A549 (cell line): ENCODE measurements at regions not wholly inside any gene's neighbourhood (a gene's known extent, or its start where the extent isn't known, plus 50 kb on each side); places are given as distances from the start of the nearest gene placed in this dataset.

Experiments
- ATAC-seq, 2 experiments: fragments of 200-7000 bp in 1 of 2; fragments of >200 bp in 1 of 2; cut with Nextera tagmentation in 1 of 2; cut with Tn5 transposase in 1 of 2; 3 replicates each; pipeline versions ENCODE4 v1.8.0 to v1.9.1; 2018 to 2020; ENCODE audit warnings: mild to moderate bottlenecking in 1 of 2, moderate library complexity in 1 of 2
- CTCF ChIA-PET: fragments of 300-600 bp; sonication (Branson Sonifier 250); formaldehyde crosslinking; extraction: SDS; loops from one replicate; lab custom pipeline; 2021; ENCODE audit warnings: antibody characterized with exemption, inconsistent platforms; lab: Yijun Ruan, JAX
- POLR2A ChIA-PET: fragments of 350-600 bp; formaldehyde crosslinking; extraction: SDS; loops from one replicate; lab custom pipeline; 2021; ENCODE audit warnings: antibody characterized with exemption, inconsistent platforms; lab: Yijun Ruan, JAX
- DNase-seq, 2 experiments: peaks; one replicate each; pipeline versions ENCODE4 v3.0.0 to v3.0.0-alpha.2; 2011 to 2016; ENCODE audit warnings: low read depth in 1 of 2, low spot score in 1 of 2
- FAIRE-seq: peaks from 2 replicates; lab custom pipeline; 2011; peaks lifted over from hg19 to GRCh38; lab: Jason Lieb, UNC
- H3K27ac ChIP-seq, 2 experiments: fragments of >200 bp; sonication (Bioruptor Twin); formaldehyde crosslinking; 3 replicates each; pipeline ENCODE4 v1.5.1; 2016 to 2017
- H3K4me1 ChIP-seq: fragments of >200 bp; sonication (Bioruptor Twin); formaldehyde crosslinking; 3 replicates; pipeline ENCODE4 v1.6.1; 2016
- H3K4me2 ChIP-seq: fragments of >200 bp; sonication (Bioruptor Twin); formaldehyde crosslinking; 3 replicates; pipeline ENCODE4 v1.6.1; 2016
- H3K4me3 ChIP-seq: fragments of >200 bp; sonication (Bioruptor Twin); formaldehyde crosslinking; 3 replicates; pipeline ENCODE4 v1.5.1; 2016
- H3K9me3 ChIP-seq: fragments of >200 bp; sonication (Bioruptor Twin); formaldehyde crosslinking; 3 replicates; pipeline ENCODE4 v1.6.1; 2016
- ATOH8 ChIP-seq: fragments of 250-450 bp; sonication (Bioruptor Pico); IDR thresholded peaks from 2 replicates; pipeline ENCODE4 v1.5.0; 2020; ENCODE audit warnings: low read depth, mild to moderate bottlenecking, moderate library complexity
- BCL3 ChIP-seq: fragments of >200 bp; sonication (Bioruptor Twin); formaldehyde crosslinking; IDR thresholded peaks from 3 replicates; pipeline ENCODE4 v1.6.1; 2016
- CBX2 ChIP-seq: fragments of 200-600 bp; sonication (generic); IDR thresholded peaks from 2 replicates; pipeline ENCODE4 v1.6.1; 2016; ENCODE audit warnings: low read depth, mild to moderate bottlenecking, borderline replicate concordance
- CBX8 ChIP-seq: fragments of 200-600 bp; sonication (generic); IDR thresholded peaks from 2 replicates; pipeline ENCODE4 v1.6.1; 2016
- CEBPB ChIP-seq, 2 experiments: fragments of >200 bp in 1 of 2; sonication (Bioruptor Twin) in 1 of 2; formaldehyde crosslinking in 1 of 2; IDR thresholded peaks; 2 replicates each; pipeline ENCODE4 v1.6.1; 2012 to 2016
- CHD2 ChIP-seq: fragments of 150-350 bp; IDR thresholded peaks from 2 replicates; pipeline ENCODE4 v1.6.1; 2014; ENCODE audit warnings: low read length; ENCODE audit not compliant: partially characterized antibody
- CHD4 ChIP-seq: fragments of 200-600 bp; sonication (generic); IDR thresholded peaks from 2 replicates; pipeline ENCODE4 v1.6.1; 2016; ENCODE audit warnings: antibody characterized with exemption, mild to moderate bottlenecking, borderline replicate concordance
- CTCF ChIP-seq: fragments of >200 bp; sonication (Bioruptor Twin); formaldehyde crosslinking; IDR thresholded peaks from 3 replicates; pipeline ENCODE4 v1.5.1; 2016
- E2F6 ChIP-seq: IDR thresholded peaks from 2 replicates; pipeline ENCODE4 v1.6.1; 2012; ENCODE audit warnings: low read depth, borderline replicate concordance
- EHF ChIP-seq: fragments of 250-450 bp; sonication (Bioruptor Pico); IDR thresholded peaks from 2 replicates; pipeline ENCODE4 v1.5.0; 2020; ENCODE audit warnings: mild to moderate bottlenecking
- ELK1 ChIP-seq: fragments of 150-350 bp; IDR thresholded peaks from 2 replicates; pipeline ENCODE4 v1.6.1; 2014; ENCODE audit warnings: low read depth, mild to moderate bottlenecking, low read length
- FOSB ChIP-seq: fragments of 250-450 bp; sonication (Bioruptor Pico); IDR thresholded peaks from 2 replicates; pipeline ENCODE4 v1.5.0; 2020; ENCODE audit warnings: mild to moderate bottlenecking, moderate library complexity
- FOSL2 ChIP-seq, 2 experiments: fragments of 450-650 bp in 1 of 2; fragments of >200 bp in 1 of 2; sonication (Bioruptor Twin) in 1 of 2; formaldehyde crosslinking; IDR thresholded peaks; 2 replicates each; pipeline versions ENCODE4 v1.5.0 to v1.6.1; 2016 to 2020; ENCODE audit warnings: mild to moderate bottlenecking in 1 of 2, moderate library complexity in 1 of 2
- FOXS1 ChIP-seq: fragments of 250-450 bp; sonication (Bioruptor Pico); IDR thresholded peaks from 2 replicates; pipeline ENCODE4 v1.5.0; 2020; ENCODE audit warnings: mild to moderate bottlenecking, moderate library complexity
- HEYL ChIP-seq: fragments of 250-450 bp; sonication (Bioruptor Pico); IDR thresholded peaks from 2 replicates; pipeline ENCODE4 v1.8.0; 2021; ENCODE audit warnings: mild to moderate bottlenecking, moderate library complexity
- HOXA7 ChIP-seq: fragments of 250-450 bp; sonication (Bioruptor Pico); IDR thresholded peaks from 2 replicates; pipeline ENCODE4 v1.5.0; 2020; ENCODE audit warnings: mild to moderate bottlenecking, moderate library complexity
- HOXB5 ChIP-seq: fragments of 250-450 bp; sonication (Bioruptor Pico); IDR thresholded peaks from 2 replicates; pipeline ENCODE4 v1.5.0; 2020; ENCODE audit warnings: mild to moderate bottlenecking, moderate library complexity
- JUNB ChIP-seq: fragments of >200 bp; sonication (Bioruptor Twin); formaldehyde crosslinking; IDR thresholded peaks from 2 replicates; pipeline ENCODE4 v1.6.1; 2016
- KDM1A ChIP-seq: fragments of 200-600 bp; sonication (generic); IDR thresholded peaks from 2 replicates; pipeline ENCODE4 v1.6.1; 2016; ENCODE audit warnings: low read depth, mild to moderate bottlenecking
- KDM5A ChIP-seq: fragments of 200-600 bp; sonication (generic); IDR thresholded peaks from 2 replicates; pipeline ENCODE4 v1.6.1; 2016; ENCODE audit warnings: antibody characterized with exemption, mild to moderate bottlenecking
- MAZ ChIP-seq: fragments of 150-350 bp; IDR thresholded peaks from 2 replicates; pipeline ENCODE4 v1.6.1; 2014; ENCODE audit warnings: antibody characterized with exemption, low read depth, low read length, borderline replicate concordance
- NFE2L2 ChIP-seq: fragments of 150-350 bp; conservative IDR thresholded peaks from 2 replicates; pipeline ENCODE4 v1.6.1; 2014; ENCODE audit warnings: low read length
- NPAS2 ChIP-seq: fragments of 250-450 bp; sonication (Bioruptor Pico); IDR thresholded peaks from 2 replicates; pipeline ENCODE4 v1.8.0; 2022; ENCODE audit warnings: mild to moderate bottlenecking, moderate library complexity, borderline replicate concordance
- PHF8 ChIP-seq: fragments of 200-600 bp; sonication (generic); IDR thresholded peaks from 2 replicates; pipeline ENCODE4 v1.6.1; 2016; ENCODE audit warnings: low read depth, mild to moderate bottlenecking, antibody characterized with exemption, moderate library complexity, borderline replicate concordance
- POLR2A ChIP-seq: IDR thresholded peaks from 2 replicates; pipeline ENCODE4 v1.6.1; 2012; ENCODE audit warnings: mild to moderate bottlenecking, low read length
- POLR2AphosphoS2 ChIP-seq: conservative IDR thresholded peaks from 2 replicates; pipeline ENCODE4 v1.6.1; 2012; ENCODE audit warnings: low read length, improper control_type of control experiment, inconsistent platforms
- RARB ChIP-seq: fragments of 250-450 bp; sonication (Bioruptor Pico); IDR thresholded peaks from 2 replicates; pipeline ENCODE4 v1.8.0; 2021; ENCODE audit warnings: mild to moderate bottlenecking, moderate library complexity
- RCOR1 ChIP-seq: fragments of 150-350 bp; IDR thresholded peaks from 2 replicates; pipeline ENCODE4 v1.6.1; 2014; ENCODE audit warnings: antibody characterized with exemption, low read length, low read depth
- SREBF2 ChIP-seq: fragments of 450-650 bp; IDR thresholded peaks from 2 replicates; pipeline ENCODE4 v1.6.1; 2014; ENCODE audit warnings: mild to moderate bottlenecking, moderate library complexity
- TFCP2L1 ChIP-seq: fragments of 250-450 bp; sonication (Bioruptor Pico); IDR thresholded peaks from 2 replicates; pipeline ENCODE4 v1.5.0; 2021; ENCODE audit warnings: mild to moderate bottlenecking
- TP53 ChIP-seq: fragments of 250-450 bp; sonication (Bioruptor Pico); IDR thresholded peaks from 2 replicates; pipeline ENCODE4 v1.5.0; 2021; ENCODE audit warnings: mild to moderate bottlenecking, moderate library complexity
- ZFP36 ChIP-seq: fragments of 450-650 bp; IDR thresholded peaks from 2 replicates; pipeline ENCODE4 v1.6.1; 2014; ENCODE audit warnings: borderline replicate concordance; ENCODE audit not compliant: partially characterized antibody
- ZNF302 ChIP-seq: fragments of 250-450 bp; sonication (Bioruptor Pico); IDR thresholded peaks from 2 replicates; pipeline ENCODE4 v1.9.0; 2021; ENCODE audit warnings: inconsistent platforms, mild to moderate bottlenecking, moderate library complexity
- WGBS: methylation state at CpG from one replicate; pipeline ENCODE4 v1.1.6; 2017; ENCODE audit errors: missing lambda C conversion rate; 5-methylcytosine and 5-hydroxymethylcytosine counted together

- H3K4me3 ChIP-seq = no peak overlapping the region
- CTCF ChIA-PET = no interaction called here
- no peak for FAIRE-seq
- POLR2A ChIA-PET = no interaction called here
- no peaks in the 10 kb centered on the region for H3K4me1 ChIP-seq
- H3K9me3 ChIP-seq = no peaks in the 10 kb centered on the region
- WGBS = 46% methylated on average over 4 of the region's 4 CpGs
- TF ChIP-seq HOXA7 (CRISPR knock-in tag) = no peak
- no peak for TF ChIP-seq POLR2A
- no peak for TF ChIP-seq TP53 (CRISPR knock-in tag)
- TF ChIP-seq POLR2AphosphoS2 = no peak
- TF ChIP-seq FOSL2 (IDR thresholded peaks at IDR 0.05) = no peak
- no peak for TF ChIP-seq FOSL2 (CRISPR knock-in tag; IDR thresholded peaks at IDR 0.05)
- no peak for TF ChIP-seq KDM1A
- no peak for TF ChIP-seq ZFP36
- TF ChIP-seq JUNB = no peak
- TF ChIP-seq RARB (CRISPR knock-in tag) = no peak
- no peak for TF ChIP-seq NFE2L2
- TF ChIP-seq EHF (CRISPR knock-in tag) = no peak
- TF ChIP-seq ZNF302 = no peak
- no peak for TF ChIP-seq KDM5A
- no peak for TF ChIP-seq BCL3
- no peak for TF ChIP-seq MAZ
- TF ChIP-seq ATOH8 (CRISPR knock-in tag) = no peak
- TF ChIP-seq FOSB = no peak
- no peak for TF ChIP-seq CHD2
- no peak for TF ChIP-seq CTCF
- TF ChIP-seq FOXS1 = no peak
- ATAC-seq = no peak
- no peak overlapping the region for H3K27ac ChIP-seq
- no peak overlapping the region for H3K4me2 ChIP-seq
- DNase-seq = no peak
Measured at GRCh38 chr3:19093084-19093483, 55.2 kb upstream of the KCNH8 start.

GRCh38 chr3:19077388-19077787 is 70.9 kb upstream of the KCNH8 start:
- ChIA-PET CTCF (no interaction called here), POLR2A (no interaction called here)
- H3K27ac ChIP-seq = no peak overlapping the region
- ATAC-seq = no peak
- no peak for TF ChIP-seq CBX8
- TF ChIP-seq CEBPB (IDR thresholded peaks at IDR 0.05) = no peak
- TF ChIP-seq POLR2A = no peak
- no peak for TF ChIP-seq FOSB
- TF ChIP-seq TP53 (CRISPR knock-in tag) = no peak
- TF ChIP-seq CHD4 = no peak
- TF ChIP-seq TFCP2L1 (CRISPR knock-in tag) = no peak
- no peak for TF ChIP-seq KDM1A
- no peak for TF ChIP-seq RCOR1
- no peak for TF ChIP-seq MAZ
- no peak for TF ChIP-seq HOXB5 (CRISPR knock-in tag)
- TF ChIP-seq PHF8 = no peak
- TF ChIP-seq E2F6 = no peak
- no peak for TF ChIP-seq NPAS2 (CRISPR knock-in tag)
- no peak for TF ChIP-seq HEYL (CRISPR knock-in tag)
- TF ChIP-seq ELK1 = no peak
- no peak for TF ChIP-seq SREBF2
- no peak for TF ChIP-seq RARB (CRISPR knock-in tag)
- TF ChIP-seq CBX2 = no peak
- no peak for TF ChIP-seq CTCF
- H3K4me3 ChIP-seq = no peak overlapping the region
- WGBS = under 1% methylated on average over 2 of the region's 2 CpGs
- FAIRE-seq = no peak
- no peak for DNase-seq
- H3K9me3 ChIP-seq = no peaks in the 10 kb centered on the region
- H3K4me2 ChIP-seq = no peak overlapping the region
- H3K4me1 ChIP-seq = no peaks in the 10 kb centered on the region
